HEK293 (cell line): ENCODE measurements at regions not wholly inside any gene's neighbourhood (a gene's known extent, or its start where the extent isn't known, plus 50 kb on each side); places are given as distances from the start of the nearest gene placed in this dataset.

Source experiments
- CTCF ChIA-PET: fragments of 350-600 bp; formaldehyde crosslinking; extraction: SDS; loops from one replicate; lab custom pipeline; 2021; ENCODE audit warnings: antibody characterized with exemption; lab: Yijun Ruan, JAX
- POLR2A ChIA-PET: fragments of 300-600 bp; formaldehyde crosslinking; extraction: SDS; loops from one replicate; lab custom pipeline; 2020; ENCODE audit warnings: antibody characterized with exemption, inconsistent platforms; lab: Yijun Ruan, JAX
- H3K27ac ChIP-seq: fragments of 200-500 bp; sonication (Bioruptor generic); 2 replicates; pipeline ENCODE4 v1.5.1; 2014; ENCODE audit warnings: low read depth, low read length, control low read depth, inconsistent platforms; ENCODE audit errors: extremely low read depth
- H3K36me3 ChIP-seq, 2 experiments: fragments of 200-500 bp in 1 of 2; sonication (Bioruptor generic) in 1 of 2; 1 replicate in 1 of 2; 2 replicates in 1 of 2; pipeline ENCODE4 v1.5.1; 2014 to 2017; ENCODE audit warnings: inconsistent platforms in 2 of 2, low read length in 2 of 2; ENCODE audit not compliant: control insufficient read depth in 2 of 2, insufficient read depth in 1 of 2
- H3K4me1 ChIP-seq: fragments of 200-500 bp; sonication (Bioruptor generic); 2 replicates; pipeline ENCODE4 v1.5.1; 2014; ENCODE audit warnings: mild to moderate bottlenecking, low read length, inconsistent platforms; ENCODE audit not compliant: control insufficient read depth, insufficient read depth
- H3K4me3 ChIP-seq: 2 replicates; pipeline ENCODE4 v1.5.1; 2011; ENCODE audit warnings: low read depth, mild to moderate bottlenecking, control low read depth, low read length, moderate library complexity
- H3K9me3 ChIP-seq: fragments of 200-500 bp; sonication (Bioruptor generic); 2 replicates; pipeline ENCODE4 v1.5.1; 2014; ENCODE audit warnings: low read depth, low read length, inconsistent platforms; ENCODE audit not compliant: control insufficient read depth, insufficient read depth
- ZBTB17 ChIP-seq: fragments of 450-650 bp; formaldehyde crosslinking; IDR thresholded peaks from 2 replicates; pipeline ENCODE4 v1.5.1; 2016; ENCODE audit warnings: missing biosample characterization, missing genetic modification characterization
- ZNF112 ChIP-seq: fragments of 450-650 bp; formaldehyde crosslinking; IDR thresholded peaks from 2 replicates; pipeline ENCODE4 v1.5.0; 2017; ENCODE audit warnings: missing biosample characterization, missing genetic modification characterization
- ZNF132 ChIP-seq: fragments of 450-650 bp; formaldehyde crosslinking; IDR thresholded peaks from 2 replicates; pipeline ENCODE4 v1.5.1; 2017; ENCODE audit warnings: missing biosample characterization, missing genetic modification characterization, borderline replicate concordance
- ZNF311 ChIP-seq: fragments of 450-650 bp; formaldehyde crosslinking; IDR thresholded peaks from 2 replicates; pipeline ENCODE4 v1.5.1; 2017; ENCODE audit warnings: missing biosample characterization, missing genetic modification characterization, borderline replicate concordance
- ZNF37A ChIP-seq: fragments of 450-650 bp; IDR thresholded peaks from 2 replicates; pipeline ENCODE4 v1.5.1; 2018; ENCODE audit warnings: missing biosample characterization, missing genetic modification characterization
- ZNF510 ChIP-seq: fragments of 450-650 bp; formaldehyde crosslinking; IDR thresholded peaks from 2 replicates; pipeline ENCODE4 v1.5.1; 2018; ENCODE audit warnings: mild to moderate bottlenecking, missing genetic modification characterization, missing biosample characterization; ENCODE audit not compliant: insufficient replicate concordance
- ZNF549 ChIP-seq: fragments of 450-650 bp; IDR thresholded peaks from 2 replicates; pipeline ENCODE4 v1.5.1; 2018; ENCODE audit warnings: missing biosample characterization, missing genetic modification characterization, mild to moderate bottlenecking, inconsistent platforms, moderate library complexity
- ZNF555 ChIP-seq: fragments of 450-650 bp; formaldehyde crosslinking; conservative IDR thresholded peaks from 2 replicates; pipeline ENCODE4 v1.5.1; 2017; ENCODE audit warnings: missing biosample characterization, mild to moderate bottlenecking, missing genetic modification characterization, inconsistent platforms
- ZNF654 ChIP-seq: fragments of 450-650 bp; formaldehyde crosslinking; IDR thresholded peaks from 2 replicates; pipeline ENCODE4 v1.5.1; 2016; ENCODE audit warnings: low read depth, missing biosample characterization, missing genetic modification characterization
- ZNF670 ChIP-seq: fragments of 450-650 bp; formaldehyde crosslinking; IDR thresholded peaks from 2 replicates; pipeline ENCODE4 v1.5.1; 2016; ENCODE audit warnings: missing biosample characterization, missing genetic modification characterization, low read depth
- TF ChIP-seq, protein P1 (sequence below): fragments of 450-650 bp; formaldehyde crosslinking; IDR thresholded peaks from 2 replicates; pipeline ENCODE4 v1.5.1; 2016; ENCODE audit warnings: missing biosample characterization, missing genetic modification characterization
- TF ChIP-seq, protein P2 (sequence below): fragments of 450-650 bp; formaldehyde crosslinking; IDR thresholded peaks from 2 replicates; pipeline ENCODE4 v1.5.1; 2016; ENCODE audit warnings: missing biosample characterization, missing genetic modification characterization
- TF ChIP-seq, protein P3 (sequence below): fragments of 450-650 bp; formaldehyde crosslinking; IDR thresholded peaks from 2 replicates; pipeline ENCODE4 v1.5.1; 2016; ENCODE audit warnings: missing biosample characterization, missing genetic modification characterization
- TF ChIP-seq, protein P4 (sequence below): fragments of 450-650 bp; formaldehyde crosslinking; IDR thresholded peaks from 2 replicates; pipeline ENCODE4 v1.5.1; 2016; ENCODE audit warnings: missing biosample characterization, missing genetic modification characterization
- TF ChIP-seq, protein P5 (sequence below): fragments of 450-650 bp; formaldehyde crosslinking; IDR thresholded peaks from 2 replicates; pipeline ENCODE4 v1.5.1; 2017; ENCODE audit warnings: missing biosample characterization, missing genetic modification characterization
- TF ChIP-seq, protein P6 (sequence below): fragments of 450-650 bp; formaldehyde crosslinking; IDR thresholded peaks from 2 replicates; pipeline ENCODE4 v1.5.1; 2016; ENCODE audit warnings: missing biosample characterization, missing genetic modification characterization
- TF ChIP-seq, protein P7 (sequence below): fragments of 450-650 bp; formaldehyde crosslinking; IDR thresholded peaks from 2 replicates; pipeline ENCODE4 v1.5.1; 2016; ENCODE audit warnings: missing biosample characterization, missing genetic modification characterization, borderline replicate concordance

DNA sequence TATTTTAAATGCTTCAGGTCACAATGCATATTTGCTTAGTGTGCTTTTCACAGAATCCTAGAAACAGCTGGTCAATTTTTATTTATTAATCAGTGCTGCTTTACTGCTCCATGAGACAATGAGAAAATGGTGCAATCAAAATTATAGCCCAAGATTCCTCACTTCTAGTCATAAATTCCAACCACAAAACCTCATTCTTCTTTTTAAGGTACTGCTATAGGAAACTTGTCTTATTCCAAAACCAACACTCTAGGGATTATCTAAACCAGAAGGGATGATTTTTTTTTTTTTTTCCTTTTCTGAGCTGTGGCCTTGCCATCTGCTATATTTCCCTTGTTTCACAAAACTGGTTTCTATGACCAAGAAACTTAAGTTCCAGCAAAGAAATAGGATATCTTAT is 64.0 kb upstream of the SEMA3A start (continued):
- TF ChIP-seq, protein P1, sequence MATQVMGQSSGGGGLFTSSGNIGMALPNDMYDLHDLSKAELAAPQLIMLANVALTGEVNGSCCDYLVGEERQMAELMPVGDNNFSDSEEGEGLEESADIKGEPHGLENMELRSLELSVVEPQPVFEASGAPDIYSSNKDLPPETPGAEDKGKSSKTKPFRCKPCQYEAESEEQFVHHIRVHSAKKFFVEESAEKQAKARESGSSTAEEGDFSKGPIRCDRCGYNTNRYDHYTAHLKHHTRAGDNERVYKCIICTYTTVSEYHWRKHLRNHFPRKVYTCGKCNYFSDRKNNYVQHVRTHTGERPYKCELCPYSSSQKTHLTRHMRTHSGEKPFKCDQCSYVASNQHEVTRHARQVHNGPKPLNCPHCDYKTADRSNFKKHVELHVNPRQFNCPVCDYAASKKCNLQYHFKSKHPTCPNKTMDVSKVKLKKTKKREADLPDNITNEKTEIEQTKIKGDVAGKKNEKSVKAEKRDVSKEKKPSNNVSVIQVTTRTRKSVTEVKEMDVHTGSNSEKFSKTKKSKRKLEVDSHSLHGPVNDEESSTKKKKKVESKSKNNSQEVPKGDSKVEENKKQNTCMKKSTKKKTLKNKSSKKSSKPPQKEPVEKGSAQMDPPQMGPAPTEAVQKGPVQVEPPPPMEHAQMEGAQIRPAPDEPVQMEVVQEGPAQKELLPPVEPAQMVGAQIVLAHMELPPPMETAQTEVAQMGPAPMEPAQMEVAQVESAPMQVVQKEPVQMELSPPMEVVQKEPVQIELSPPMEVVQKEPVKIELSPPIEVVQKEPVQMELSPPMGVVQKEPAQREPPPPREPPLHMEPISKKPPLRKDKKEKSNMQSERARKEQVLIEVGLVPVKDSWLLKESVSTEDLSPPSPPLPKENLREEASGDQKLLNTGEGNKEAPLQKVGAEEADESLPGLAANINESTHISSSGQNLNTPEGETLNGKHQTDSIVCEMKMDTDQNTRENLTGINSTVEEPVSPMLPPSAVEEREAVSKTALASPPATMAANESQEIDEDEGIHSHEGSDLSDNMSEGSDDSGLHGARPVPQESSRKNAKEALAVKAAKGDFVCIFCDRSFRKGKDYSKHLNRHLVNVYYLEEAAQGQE (tag by site-specific recombination): no peak
- TF ChIP-seq, protein P2, sequence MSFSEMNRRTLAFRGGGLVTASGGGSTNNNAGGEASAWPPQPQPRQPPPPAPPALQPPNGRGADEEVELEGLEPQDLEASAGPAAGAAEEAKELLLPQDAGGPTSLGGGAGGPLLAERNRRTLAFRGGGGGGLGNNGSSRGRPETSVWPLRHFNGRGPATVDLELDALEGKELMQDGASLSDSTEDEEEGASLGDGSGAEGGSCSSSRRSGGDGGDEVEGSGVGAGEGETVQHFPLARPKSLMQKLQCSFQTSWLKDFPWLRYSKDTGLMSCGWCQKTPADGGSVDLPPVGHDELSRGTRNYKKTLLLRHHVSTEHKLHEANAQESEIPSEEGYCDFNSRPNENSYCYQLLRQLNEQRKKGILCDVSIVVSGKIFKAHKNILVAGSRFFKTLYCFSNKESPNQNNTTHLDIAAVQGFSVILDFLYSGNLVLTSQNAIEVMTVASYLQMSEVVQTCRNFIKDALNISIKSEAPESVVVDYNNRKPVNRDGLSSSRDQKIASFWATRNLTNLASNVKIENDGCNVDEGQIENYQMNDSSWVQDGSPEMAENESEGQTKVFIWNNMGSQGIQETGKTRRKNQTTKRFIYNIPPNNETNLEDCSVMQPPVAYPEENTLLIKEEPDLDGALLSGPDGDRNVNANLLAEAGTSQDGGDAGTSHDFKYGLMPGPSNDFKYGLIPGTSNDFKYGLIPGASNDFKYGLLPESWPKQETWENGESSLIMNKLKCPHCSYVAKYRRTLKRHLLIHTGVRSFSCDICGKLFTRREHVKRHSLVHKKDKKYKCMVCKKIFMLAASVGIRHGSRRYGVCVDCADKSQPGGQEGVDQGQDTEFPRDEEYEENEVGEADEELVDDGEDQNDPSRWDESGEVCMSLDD: no peak
- TF ChIP-seq ZNF670 (tag by site-specific recombination): no peak
- TF ChIP-seq, protein P3, sequence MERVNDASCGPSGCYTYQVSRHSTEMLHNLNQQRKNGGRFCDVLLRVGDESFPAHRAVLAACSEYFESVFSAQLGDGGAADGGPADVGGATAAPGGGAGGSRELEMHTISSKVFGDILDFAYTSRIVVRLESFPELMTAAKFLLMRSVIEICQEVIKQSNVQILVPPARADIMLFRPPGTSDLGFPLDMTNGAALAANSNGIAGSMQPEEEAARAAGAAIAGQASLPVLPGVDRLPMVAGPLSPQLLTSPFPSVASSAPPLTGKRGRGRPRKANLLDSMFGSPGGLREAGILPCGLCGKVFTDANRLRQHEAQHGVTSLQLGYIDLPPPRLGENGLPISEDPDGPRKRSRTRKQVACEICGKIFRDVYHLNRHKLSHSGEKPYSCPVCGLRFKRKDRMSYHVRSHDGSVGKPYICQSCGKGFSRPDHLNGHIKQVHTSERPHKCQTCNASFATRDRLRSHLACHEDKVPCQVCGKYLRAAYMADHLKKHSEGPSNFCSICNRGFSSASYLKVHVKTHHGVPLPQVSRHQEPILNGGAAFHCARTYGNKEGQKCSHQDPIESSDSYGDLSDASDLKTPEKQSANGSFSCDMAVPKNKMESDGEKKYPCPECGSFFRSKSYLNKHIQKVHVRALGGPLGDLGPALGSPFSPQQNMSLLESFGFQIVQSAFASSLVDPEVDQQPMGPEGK: no peak

DNA sequence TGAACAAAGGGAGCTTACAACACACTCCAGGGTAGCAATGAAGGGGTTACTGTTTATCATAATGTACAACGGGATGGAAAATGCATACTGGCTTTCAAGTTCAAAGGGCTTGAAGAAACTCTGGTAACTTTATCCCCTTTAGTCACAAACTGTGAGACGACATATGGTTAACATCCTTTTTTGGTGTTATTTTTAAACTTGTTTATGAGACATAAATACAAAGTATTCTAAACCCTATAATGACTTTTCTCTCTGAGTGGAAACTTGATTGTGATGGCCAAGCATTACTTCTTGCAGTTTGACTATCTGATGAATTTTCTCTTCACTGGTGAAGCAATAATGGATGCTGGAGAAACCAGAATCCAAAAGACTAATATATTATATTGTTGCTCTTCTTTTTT is 62.0 kb upstream of the SEMA3A start:
- H3K36me3 ChIP-seq: no peaks in the 10 kb centered on the region
- H3K4me3 ChIP-seq: no peak overlapping the region
- no peaks in the 10 kb centered on the region; the same call in 1 of the 2 replicates for H3K4me1 ChIP-seq
- no peak overlapping the region for H3K27ac ChIP-seq
- ChIA-PET CTCF (no interaction called here), POLR2A (no interaction called here)
- H3K9me3 ChIP-seq: no peaks in the 10 kb centered on the region
- TF ChIP-seq, protein P4, sequence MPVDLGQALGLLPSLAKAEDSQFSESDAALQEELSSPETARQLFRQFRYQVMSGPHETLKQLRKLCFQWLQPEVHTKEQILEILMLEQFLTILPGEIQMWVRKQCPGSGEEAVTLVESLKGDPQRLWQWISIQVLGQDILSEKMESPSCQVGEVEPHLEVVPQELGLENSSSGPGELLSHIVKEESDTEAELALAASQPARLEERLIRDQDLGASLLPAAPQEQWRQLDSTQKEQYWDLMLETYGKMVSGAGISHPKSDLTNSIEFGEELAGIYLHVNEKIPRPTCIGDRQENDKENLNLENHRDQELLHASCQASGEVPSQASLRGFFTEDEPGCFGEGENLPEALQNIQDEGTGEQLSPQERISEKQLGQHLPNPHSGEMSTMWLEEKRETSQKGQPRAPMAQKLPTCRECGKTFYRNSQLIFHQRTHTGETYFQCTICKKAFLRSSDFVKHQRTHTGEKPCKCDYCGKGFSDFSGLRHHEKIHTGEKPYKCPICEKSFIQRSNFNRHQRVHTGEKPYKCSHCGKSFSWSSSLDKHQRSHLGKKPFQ (tag by site-specific recombination): no peak
- TF ChIP-seq ZNF132 (tag by site-specific recombination) (no peak), ZNF112 (tag by site-specific recombination) (no peak), ZBTB17 (no peak), ZNF37A (tag by site-specific recombination) (no peak), ZNF311 (tag by site-specific recombination) (no peak), ZNF654 (no peak), ZNF510 (no peak), ZNF555 (tag by site-specific recombination) (no peak), ZNF549 (tag by site-specific recombination) (no peak)
- TF ChIP-seq, protein P5, sequence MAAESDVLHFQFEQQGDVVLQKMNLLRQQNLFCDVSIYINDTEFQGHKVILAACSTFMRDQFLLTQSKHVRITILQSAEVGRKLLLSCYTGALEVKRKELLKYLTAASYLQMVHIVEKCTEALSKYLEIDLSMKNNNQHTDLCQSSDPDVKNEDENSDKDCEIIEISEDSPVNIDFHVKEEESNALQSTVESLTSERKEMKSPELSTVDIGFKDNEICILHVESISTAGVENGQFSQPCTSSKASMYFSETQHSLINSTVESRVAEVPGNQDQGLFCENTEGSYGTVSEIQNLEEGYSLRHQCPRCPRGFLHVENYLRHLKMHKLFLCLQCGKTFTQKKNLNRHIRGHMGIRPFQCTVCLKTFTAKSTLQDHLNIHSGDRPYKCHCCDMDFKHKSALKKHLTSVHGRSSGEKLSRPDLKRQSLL: no peak
- TF ChIP-seq, protein P6, sequence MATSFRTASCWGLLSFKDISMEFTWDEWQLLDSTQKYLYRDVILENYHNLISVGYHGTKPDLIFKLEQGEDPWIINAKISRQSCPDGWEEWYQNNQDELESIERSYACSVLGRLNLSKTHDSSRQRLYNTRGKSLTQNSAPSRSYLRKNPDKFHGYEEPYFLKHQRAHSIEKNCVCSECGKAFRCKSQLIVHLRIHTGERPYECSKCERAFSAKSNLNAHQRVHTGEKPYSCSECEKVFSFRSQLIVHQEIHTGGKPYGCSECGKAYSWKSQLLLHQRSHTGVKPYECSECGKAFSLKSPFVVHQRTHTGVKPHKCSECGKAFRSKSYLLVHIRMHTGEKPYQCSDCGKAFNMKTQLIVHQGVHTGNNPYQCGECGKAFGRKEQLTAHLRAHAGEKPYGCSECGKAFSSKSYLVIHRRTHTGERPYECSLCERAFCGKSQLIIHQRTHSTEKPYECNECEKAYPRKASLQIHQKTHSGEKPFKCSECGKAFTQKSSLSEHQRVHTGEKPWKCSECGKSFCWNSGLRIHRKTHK (tag by site-specific recombination): no peak
- TF ChIP-seq, protein P7, sequence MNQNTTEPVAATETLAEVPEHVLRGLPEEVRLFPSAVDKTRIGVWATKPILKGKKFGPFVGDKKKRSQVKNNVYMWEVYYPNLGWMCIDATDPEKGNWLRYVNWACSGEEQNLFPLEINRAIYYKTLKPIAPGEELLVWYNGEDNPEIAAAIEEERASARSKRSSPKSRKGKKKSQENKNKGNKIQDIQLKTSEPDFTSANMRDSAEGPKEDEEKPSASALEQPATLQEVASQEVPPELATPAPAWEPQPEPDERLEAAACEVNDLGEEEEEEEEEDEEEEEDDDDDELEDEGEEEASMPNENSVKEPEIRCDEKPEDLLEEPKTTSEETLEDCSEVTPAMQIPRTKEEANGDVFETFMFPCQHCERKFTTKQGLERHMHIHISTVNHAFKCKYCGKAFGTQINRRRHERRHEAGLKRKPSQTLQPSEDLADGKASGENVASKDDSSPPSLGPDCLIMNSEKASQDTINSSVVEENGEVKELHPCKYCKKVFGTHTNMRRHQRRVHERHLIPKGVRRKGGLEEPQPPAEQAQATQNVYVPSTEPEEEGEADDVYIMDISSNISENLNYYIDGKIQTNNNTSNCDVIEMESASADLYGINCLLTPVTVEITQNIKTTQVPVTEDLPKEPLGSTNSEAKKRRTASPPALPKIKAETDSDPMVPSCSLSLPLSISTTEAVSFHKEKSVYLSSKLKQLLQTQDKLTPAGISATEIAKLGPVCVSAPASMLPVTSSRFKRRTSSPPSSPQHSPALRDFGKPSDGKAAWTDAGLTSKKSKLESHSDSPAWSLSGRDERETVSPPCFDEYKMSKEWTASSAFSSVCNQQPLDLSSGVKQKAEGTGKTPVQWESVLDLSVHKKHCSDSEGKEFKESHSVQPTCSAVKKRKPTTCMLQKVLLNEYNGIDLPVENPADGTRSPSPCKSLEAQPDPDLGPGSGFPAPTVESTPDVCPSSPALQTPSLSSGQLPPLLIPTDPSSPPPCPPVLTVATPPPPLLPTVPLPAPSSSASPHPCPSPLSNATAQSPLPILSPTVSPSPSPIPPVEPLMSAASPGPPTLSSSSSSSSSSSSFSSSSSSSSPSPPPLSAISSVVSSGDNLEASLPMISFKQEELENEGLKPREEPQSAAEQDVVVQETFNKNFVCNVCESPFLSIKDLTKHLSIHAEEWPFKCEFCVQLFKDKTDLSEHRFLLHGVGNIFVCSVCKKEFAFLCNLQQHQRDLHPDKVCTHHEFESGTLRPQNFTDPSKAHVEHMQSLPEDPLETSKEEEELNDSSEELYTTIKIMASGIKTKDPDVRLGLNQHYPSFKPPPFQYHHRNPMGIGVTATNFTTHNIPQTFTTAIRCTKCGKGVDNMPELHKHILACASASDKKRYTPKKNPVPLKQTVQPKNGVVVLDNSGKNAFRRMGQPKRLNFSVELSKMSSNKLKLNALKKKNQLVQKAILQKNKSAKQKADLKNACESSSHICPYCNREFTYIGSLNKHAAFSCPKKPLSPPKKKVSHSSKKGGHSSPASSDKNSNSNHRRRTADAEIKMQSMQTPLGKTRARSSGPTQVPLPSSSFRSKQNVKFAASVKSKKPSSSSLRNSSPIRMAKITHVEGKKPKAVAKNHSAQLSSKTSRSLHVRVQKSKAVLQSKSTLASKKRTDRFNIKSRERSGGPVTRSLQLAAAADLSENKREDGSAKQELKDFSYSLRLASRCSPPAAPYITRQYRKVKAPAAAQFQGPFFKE (tag by site-specific recombination): no peak
